ENCODE measurements at regions not wholly inside any gene's neighbourhood (a gene's known extent, or its start where the extent isn't known, plus 50 kb on each side); places are given as distances from the start of the nearest gene placed in this dataset.

DNA sequence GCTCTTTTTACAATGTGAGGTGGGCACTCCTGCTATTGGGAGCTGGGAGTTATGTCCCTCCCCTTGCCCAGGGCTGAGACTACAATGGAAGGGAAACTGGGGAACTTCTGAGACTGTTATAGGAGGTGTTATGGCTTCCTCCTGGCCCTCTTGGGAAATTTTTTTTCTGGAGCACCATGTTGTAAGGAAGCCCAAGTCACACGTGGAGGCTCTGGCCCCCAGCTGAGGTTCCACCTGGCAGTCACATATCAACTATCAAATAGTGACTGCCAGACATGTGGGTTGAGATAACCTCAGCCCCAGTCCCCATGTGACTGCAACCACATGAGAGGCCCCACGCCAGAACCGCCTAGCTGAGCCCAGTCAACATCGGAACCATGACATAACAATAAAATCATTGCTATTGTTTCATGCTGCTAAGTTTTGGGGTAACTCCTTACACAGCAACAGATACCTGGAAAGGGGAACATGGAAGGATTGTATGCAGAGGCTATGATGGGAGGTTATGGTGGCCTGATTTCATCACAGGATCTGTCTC is 99.4 kb upstream of the NCOR2 start:
- no peak for TF ChIP-seq EZH2 (IDR thresholded peaks at IDR 0.05; ENCODE audit: borderline replicate concordance, low read depth, low read length, severe bottlenecking)
- TF ChIP-seq, protein P1, sequence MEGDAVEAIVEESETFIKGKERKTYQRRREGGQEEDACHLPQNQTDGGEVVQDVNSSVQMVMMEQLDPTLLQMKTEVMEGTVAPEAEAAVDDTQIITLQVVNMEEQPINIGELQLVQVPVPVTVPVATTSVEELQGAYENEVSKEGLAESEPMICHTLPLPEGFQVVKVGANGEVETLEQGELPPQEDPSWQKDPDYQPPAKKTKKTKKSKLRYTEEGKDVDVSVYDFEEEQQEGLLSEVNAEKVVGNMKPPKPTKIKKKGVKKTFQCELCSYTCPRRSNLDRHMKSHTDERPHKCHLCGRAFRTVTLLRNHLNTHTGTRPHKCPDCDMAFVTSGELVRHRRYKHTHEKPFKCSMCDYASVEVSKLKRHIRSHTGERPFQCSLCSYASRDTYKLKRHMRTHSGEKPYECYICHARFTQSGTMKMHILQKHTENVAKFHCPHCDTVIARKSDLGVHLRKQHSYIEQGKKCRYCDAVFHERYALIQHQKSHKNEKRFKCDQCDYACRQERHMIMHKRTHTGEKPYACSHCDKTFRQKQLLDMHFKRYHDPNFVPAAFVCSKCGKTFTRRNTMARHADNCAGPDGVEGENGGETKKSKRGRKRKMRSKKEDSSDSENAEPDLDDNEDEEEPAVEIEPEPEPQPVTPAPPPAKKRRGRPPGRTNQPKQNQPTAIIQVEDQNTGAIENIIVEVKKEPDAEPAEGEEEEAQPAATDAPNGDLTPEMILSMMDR (IDR thresholded peaks at IDR 0.05; ENCODE audit: borderline replicate concordance, extremely low read depth, low read length, poor library complexity, severe bottlenecking): no peak
